ENCODE measurements at regions not wholly inside any gene's neighbourhood (a gene's known extent, or its start where the extent isn't known, plus 50 kb on each side); places are given as distances from the start of the nearest gene placed in this dataset.

DNA sequence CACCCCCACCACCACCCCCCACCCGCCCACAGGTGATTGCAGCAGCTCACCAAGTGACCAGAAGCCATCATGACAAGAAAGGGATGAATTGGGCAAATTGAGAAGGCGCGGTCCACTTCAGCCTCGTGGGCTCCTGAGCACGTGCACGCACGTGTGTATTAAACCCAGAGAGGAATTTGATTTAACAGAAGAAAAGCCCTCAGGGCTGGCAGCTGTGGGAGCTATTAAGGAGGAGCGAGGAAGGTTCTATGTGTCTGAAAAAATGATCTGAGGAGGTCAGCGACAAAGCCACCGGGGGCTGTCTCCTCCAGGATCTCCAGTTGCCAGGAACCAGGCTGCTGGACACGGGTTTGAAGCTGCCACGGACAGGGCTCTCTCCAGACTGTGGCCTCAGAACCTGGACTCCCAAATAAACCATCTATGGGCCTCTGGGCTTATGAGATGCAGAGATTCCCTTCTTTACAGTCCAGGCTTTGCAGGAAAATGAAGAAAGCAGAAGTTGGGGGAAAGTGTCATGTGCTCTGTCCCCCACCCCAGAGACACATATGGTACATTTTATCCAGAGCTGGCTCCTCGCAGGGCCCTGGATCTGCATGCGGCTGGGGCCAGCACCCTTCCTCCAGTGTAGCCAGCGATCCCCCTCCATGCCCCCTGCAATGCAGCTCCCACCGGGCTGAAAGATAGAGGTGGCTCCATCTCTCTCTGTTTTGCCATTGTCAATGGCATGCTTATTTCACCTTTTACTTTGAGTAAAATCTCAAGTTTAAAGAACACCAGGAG lies 219.7 kb upstream of the RPL38 start:
- Histone ChIP-seq H3K27me3 (replicated peaks; ENCODE audit: control insufficient read depth, insufficient read depth, low read length, poor library complexity, severe bottlenecking) (no peaks in the 10 kb centered on the region), H3K27ac (ENCODE audit: insufficient read depth, low read length, poor library complexity, severe bottlenecking) (no peak overlapping the region), H3K4me3 (ENCODE audit: insufficient read depth, low read depth, low read length, poor library complexity, severe bottlenecking) (no peak overlapping the region), H3K36me3 (ENCODE audit: control insufficient read depth, insufficient read depth, low read length) (no peaks in the 10 kb centered on the region), H3K4me1 (ENCODE audit: control insufficient read depth, insufficient read depth, low read length, poor library complexity, severe bottlenecking) (no peaks in the 10 kb centered on the region), H3K9me3 (ENCODE audit: control insufficient read depth, low read length) (no peaks in the 10 kb centered on the region)
- DNase-seq = no peak

DNA sequence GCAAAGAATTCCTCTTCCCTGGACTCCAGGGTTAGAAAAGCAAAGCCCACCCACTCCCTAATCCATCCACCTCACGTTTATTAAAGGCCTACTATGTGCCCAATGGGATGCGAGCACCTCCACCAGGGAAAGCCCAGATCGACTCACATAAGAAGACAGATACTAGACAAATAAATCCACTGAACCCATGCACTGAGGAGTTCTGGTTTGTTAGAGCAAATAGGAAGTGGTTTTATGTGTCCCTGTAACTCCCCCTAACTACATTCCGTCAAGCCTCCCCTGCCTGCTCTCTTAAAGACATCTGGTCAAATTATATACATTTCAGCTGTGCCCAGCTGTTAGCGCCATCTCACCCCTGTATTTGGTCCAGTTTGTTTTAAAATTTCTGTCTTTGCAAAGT lies 218.5 kb upstream of the RPL38 start:
- Histone ChIP-seq H3K36me3 (ENCODE audit: control insufficient read depth, insufficient read depth, low read length) (no peaks in the 10 kb centered on the region), H3K4me1 (ENCODE audit: control insufficient read depth, insufficient read depth, low read length, poor library complexity, severe bottlenecking) (no peaks in the 10 kb centered on the region), H3K27ac (ENCODE audit: insufficient read depth, low read length, poor library complexity, severe bottlenecking) (no peak overlapping the region), H3K4me3 (ENCODE audit: insufficient read depth, low read depth, low read length, poor library complexity, severe bottlenecking) (no peak overlapping the region), H3K9me3 (ENCODE audit: control insufficient read depth, low read length) (no peaks in the 10 kb centered on the region), H3K27me3 (replicated peaks; ENCODE audit: control insufficient read depth, insufficient read depth, low read length, poor library complexity, severe bottlenecking) (no peaks in the 10 kb centered on the region)
- DNase-seq = no peak

DNA sequence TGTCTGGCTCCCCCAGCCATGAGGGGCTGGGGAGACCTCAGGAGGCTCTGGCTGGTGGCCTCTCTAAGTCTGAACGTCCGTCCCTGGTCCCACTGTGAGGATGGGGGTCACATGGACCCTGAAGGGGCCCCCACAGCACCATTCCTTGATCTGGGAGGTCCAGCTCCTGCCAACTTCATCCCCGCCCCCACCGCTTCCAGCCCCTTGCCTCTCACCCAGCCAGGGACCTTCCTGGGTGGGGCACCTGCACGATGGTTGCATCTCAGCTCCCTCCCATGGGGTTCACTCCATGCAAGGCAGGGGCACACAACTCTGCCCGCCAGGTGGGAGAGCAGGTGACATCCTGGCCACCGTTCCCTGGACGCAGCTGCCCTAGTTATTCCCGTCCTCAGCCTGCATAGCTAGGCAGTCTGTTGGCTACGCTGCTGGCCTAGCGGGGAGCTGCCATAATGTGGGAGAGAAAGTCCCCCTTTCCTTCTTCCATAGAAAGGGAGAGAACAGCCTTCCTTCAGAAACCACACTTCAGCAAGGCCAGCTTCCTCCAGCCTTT lies 217.9 kb upstream of the RPL38 start:
- no peak overlapping the region for H3K27ac ChIP-seq (ENCODE audit: insufficient read depth, low read length, poor library complexity, severe bottlenecking)
- no peaks in the 10 kb centered on the region for H3K9me3 ChIP-seq (ENCODE audit: control insufficient read depth, low read length)
- H3K36me3 ChIP-seq (ENCODE audit: control insufficient read depth, insufficient read depth, low read length) = no peaks in the 10 kb centered on the region
- no peak for DNase-seq
- H3K4me1 ChIP-seq (ENCODE audit: control insufficient read depth, insufficient read depth, low read length, poor library complexity, severe bottlenecking) = no peaks in the 10 kb centered on the region
- no peaks in the 10 kb centered on the region for H3K27me3 ChIP-seq (replicated peaks; ENCODE audit: control insufficient read depth, insufficient read depth, low read length, poor library complexity, severe bottlenecking)
- no peak overlapping the region for H3K4me3 ChIP-seq (ENCODE audit: insufficient read depth, low read depth, low read length, poor library complexity, severe bottlenecking)

DNA sequence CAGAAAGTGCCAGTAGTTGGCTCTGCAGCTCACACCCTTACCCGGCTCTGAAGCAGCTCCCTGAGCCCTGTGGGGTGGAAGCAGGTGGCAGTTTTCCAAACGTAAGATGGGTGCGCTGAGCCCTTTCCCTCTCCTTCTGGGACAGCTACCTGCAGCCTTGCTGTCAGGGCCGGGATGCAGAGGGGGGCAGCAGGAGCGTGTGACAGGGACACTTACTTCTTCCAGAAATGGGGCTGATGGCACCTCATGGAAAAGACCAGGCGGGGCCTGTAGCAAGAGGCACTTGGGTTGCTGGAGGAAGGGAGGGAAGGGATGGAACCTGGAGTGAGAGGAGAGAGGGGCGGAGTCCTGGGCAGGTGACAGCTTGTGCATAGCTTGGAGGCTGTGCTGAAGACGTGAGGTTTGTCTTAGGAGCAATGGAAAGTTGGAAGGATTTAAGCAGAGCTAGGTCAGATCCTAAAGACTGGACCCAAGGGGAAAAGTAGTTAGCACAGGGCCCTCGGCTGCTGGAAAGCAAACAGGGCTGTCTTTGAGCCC lies 216.8 kb upstream of the RPL38 start:
- no peaks in the 10 kb centered on the region for H3K4me1 ChIP-seq (ENCODE audit: control insufficient read depth, insufficient read depth, low read length, poor library complexity, severe bottlenecking)
- H3K27me3 ChIP-seq (replicated peaks; ENCODE audit: control insufficient read depth, insufficient read depth, low read length, poor library complexity, severe bottlenecking) = no peaks in the 10 kb centered on the region

DNA sequence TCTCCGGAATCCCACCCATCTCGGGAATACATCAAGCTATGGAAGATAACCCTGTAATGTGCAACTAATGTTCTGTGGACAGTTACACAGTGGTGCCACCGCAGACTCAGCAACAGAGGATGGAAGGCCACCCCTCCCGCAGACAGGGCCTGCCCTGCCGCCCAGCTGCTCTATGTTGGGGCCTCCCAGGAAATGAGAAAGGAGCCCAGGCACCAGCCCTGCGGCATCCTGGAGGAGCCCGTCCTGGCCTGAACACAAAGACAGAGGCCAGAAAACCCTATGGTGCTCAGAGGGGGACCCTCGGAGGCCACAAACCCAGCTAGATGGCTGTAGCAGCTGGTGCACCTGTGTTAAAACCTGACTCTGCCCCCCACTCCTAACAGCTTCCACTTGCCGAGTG lies 216.1 kb upstream of the RPL38 start:
- DNase-seq = no peak
- no peaks in the 10 kb centered on the region for H3K9me3 ChIP-seq (ENCODE audit: control insufficient read depth, low read length)
- H3K36me3 ChIP-seq (ENCODE audit: control insufficient read depth, insufficient read depth, low read length) = no peaks in the 10 kb centered on the region
- no peaks in the 10 kb centered on the region for H3K4me1 ChIP-seq (ENCODE audit: control insufficient read depth, insufficient read depth, low read length, poor library complexity, severe bottlenecking)
- no peak overlapping the region for H3K4me3 ChIP-seq (ENCODE audit: insufficient read depth, low read depth, low read length, poor library complexity, severe bottlenecking)
- no peak overlapping the region for H3K27ac ChIP-seq (ENCODE audit: insufficient read depth, low read length, poor library complexity, severe bottlenecking)
- no peaks in the 10 kb centered on the region for H3K27me3 ChIP-seq (replicated peaks; ENCODE audit: control insufficient read depth, insufficient read depth, low read length, poor library complexity, severe bottlenecking)

More for the DNA sequence above, 216.8 kb upstream of the RPL38 start:
- Histone ChIP-seq H3K36me3 (ENCODE audit: control insufficient read depth, insufficient read depth, low read length) (no peaks in the 10 kb centered on the region), H3K4me3 (ENCODE audit: insufficient read depth, low read depth, low read length, poor library complexity, severe bottlenecking) (no peak overlapping the region), H3K27ac (ENCODE audit: insufficient read depth, low read length, poor library complexity, severe bottlenecking) (no peak overlapping the region), H3K9me3 (ENCODE audit: control insufficient read depth, low read length) (no peaks in the 10 kb centered on the region)
- DNase-seq = no peak

DNA sequence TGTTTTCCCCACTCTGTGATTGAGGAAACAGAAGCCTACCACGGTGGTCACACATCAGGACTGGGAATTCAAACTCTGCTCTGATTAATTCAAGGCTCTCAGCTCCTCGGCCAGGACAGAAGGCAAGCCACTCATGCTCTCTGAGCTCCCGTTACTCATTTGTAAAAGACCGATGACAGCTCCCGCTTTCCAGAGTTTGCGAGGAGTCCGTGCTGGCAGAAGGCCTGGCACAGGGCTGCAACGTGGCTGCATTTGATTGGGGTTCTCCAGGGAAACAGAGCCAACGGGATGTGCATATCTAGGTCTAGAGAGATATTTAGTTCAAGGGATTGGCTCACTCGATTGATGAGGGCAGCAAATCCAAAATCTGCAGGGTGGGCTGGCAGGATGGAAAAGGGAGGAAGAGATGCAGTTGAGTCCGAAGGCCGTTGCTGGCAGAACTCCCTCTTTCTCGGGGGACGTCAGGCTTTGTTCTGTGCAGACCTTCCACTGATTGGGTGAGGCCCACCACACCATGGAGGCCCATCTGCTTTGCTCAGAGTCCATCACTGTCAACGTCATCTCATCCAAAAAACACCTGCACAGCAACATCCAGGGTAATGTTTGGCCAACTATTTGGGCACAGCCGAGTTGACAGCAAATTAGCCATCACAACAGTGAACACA lies 215.5 kb upstream of the RPL38 start:
- no peaks in the 10 kb centered on the region for H3K27me3 ChIP-seq (replicated peaks; ENCODE audit: control insufficient read depth, insufficient read depth, low read length, poor library complexity, severe bottlenecking)
- no peak overlapping the region for H3K4me3 ChIP-seq (ENCODE audit: insufficient read depth, low read depth, low read length, poor library complexity, severe bottlenecking)
- H3K9me3 ChIP-seq (ENCODE audit: control insufficient read depth, low read length) = no peaks in the 10 kb centered on the region
- no peak overlapping the region for H3K27ac ChIP-seq (ENCODE audit: insufficient read depth, low read length, poor library complexity, severe bottlenecking)
- no peaks in the 10 kb centered on the region for H3K4me1 ChIP-seq (ENCODE audit: control insufficient read depth, insufficient read depth, low read length, poor library complexity, severe bottlenecking)
- no peak for DNase-seq
- no peaks in the 10 kb centered on the region for H3K36me3 ChIP-seq (ENCODE audit: control insufficient read depth, insufficient read depth, low read length)

DNA sequence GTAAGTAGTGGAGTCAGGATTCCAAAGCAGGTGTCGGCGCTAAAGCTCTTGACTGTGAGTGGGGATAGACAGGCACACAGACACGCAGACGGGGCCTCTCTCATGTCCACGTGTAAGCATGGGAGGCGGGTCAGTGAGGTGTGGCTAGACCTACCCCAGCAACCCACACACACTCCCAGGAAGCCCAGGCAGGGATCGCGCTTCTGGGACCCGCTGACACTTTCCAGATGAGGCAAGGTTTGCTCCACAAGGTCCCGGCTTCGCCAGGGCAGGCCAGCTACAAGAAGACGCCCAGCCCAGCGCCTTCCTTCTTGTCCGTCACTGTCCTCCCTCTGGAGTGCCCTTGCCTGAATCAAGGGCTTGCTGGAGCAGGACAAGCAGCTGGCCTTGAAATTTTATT lies 213.8 kb upstream of the RPL38 start:
- no peaks in the 10 kb centered on the region for H3K4me1 ChIP-seq (ENCODE audit: control insufficient read depth, insufficient read depth, low read length, poor library complexity, severe bottlenecking)
- no peaks in the 10 kb centered on the region for H3K9me3 ChIP-seq (ENCODE audit: control insufficient read depth, low read length)
- H3K4me3 ChIP-seq (ENCODE audit: insufficient read depth, low read depth, low read length, poor library complexity, severe bottlenecking) = no peak overlapping the region
- DNase-seq = no peak
- H3K36me3 ChIP-seq (ENCODE audit: control insufficient read depth, insufficient read depth, low read length) = no peaks in the 10 kb centered on the region
- no peaks in the 10 kb centered on the region for H3K27me3 ChIP-seq (replicated peaks; ENCODE audit: control insufficient read depth, insufficient read depth, low read length, poor library complexity, severe bottlenecking)
- no peak overlapping the region for H3K27ac ChIP-seq (ENCODE audit: insufficient read depth, low read length, poor library complexity, severe bottlenecking)

DNA sequence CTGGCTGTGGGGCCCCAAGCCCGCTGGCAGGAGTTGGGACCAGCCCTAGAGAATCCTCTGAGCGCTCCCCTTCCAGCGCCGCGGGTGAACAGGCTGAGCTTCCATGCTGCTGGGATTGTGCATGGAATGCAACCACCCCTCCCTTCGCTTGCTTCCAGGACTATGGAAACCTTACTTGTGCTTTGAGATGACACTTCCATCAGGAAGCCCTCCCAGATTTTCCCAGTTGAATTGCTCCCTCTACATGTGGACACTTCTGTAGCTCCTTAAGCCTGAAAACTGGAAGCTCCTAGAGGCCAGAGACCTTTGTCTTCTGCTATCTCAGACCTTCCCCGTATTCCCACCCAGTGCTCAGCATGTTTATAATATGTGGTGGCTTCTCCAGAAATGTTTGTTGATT lies 213.2 kb upstream of the RPL38 start:
- Histone ChIP-seq H3K27ac (ENCODE audit: insufficient read depth, low read length, poor library complexity, severe bottlenecking) (no peak overlapping the region), H3K27me3 (replicated peaks; ENCODE audit: control insufficient read depth, insufficient read depth, low read length, poor library complexity, severe bottlenecking) (no peaks in the 10 kb centered on the region), H3K36me3 (ENCODE audit: control insufficient read depth, insufficient read depth, low read length) (no peaks in the 10 kb centered on the region), H3K9me3 (ENCODE audit: control insufficient read depth, low read length) (no peaks in the 10 kb centered on the region), H3K4me1 (ENCODE audit: control insufficient read depth, insufficient read depth, low read length, poor library complexity, severe bottlenecking) (no peaks in the 10 kb centered on the region), H3K4me3 (ENCODE audit: insufficient read depth, low read depth, low read length, poor library complexity, severe bottlenecking) (no peak overlapping the region)
- no peak for DNase-seq

DNA sequence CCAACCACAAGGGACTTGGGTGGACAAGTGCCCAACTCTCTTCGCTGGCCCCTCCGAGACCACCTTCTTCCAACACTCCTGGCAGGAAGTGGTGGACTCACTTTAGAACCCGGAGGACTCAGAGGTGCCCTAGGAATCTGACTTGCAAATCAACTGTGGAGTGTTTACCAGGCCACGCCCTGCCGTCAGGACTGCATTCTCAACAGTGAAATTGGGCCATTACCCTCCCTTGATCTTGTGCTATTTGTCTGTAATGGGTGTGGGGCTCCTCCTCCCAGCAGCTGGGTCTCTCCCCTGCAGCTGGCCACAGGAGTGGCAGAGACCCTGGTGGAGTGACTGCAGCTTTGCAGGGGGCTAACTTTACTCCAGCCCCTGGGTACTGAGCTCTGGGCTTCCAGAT lies 212.2 kb upstream of the RPL38 start:
- no peak for DNase-seq
- H3K4me1 ChIP-seq (ENCODE audit: control insufficient read depth, insufficient read depth, low read length, poor library complexity, severe bottlenecking) = no peaks in the 10 kb centered on the region
- H3K27ac ChIP-seq (ENCODE audit: insufficient read depth, low read length, poor library complexity, severe bottlenecking) = no peak overlapping the region
- no peaks in the 10 kb centered on the region for H3K27me3 ChIP-seq (replicated peaks; ENCODE audit: control insufficient read depth, insufficient read depth, low read length, poor library complexity, severe bottlenecking)
- H3K9me3 ChIP-seq (ENCODE audit: control insufficient read depth, low read length) = no peaks in the 10 kb centered on the region
- no peaks in the 10 kb centered on the region for H3K36me3 ChIP-seq (ENCODE audit: control insufficient read depth, insufficient read depth, low read length)
- H3K4me3 ChIP-seq (ENCODE audit: insufficient read depth, low read depth, low read length, poor library complexity, severe bottlenecking) = no peak overlapping the region

DNA sequence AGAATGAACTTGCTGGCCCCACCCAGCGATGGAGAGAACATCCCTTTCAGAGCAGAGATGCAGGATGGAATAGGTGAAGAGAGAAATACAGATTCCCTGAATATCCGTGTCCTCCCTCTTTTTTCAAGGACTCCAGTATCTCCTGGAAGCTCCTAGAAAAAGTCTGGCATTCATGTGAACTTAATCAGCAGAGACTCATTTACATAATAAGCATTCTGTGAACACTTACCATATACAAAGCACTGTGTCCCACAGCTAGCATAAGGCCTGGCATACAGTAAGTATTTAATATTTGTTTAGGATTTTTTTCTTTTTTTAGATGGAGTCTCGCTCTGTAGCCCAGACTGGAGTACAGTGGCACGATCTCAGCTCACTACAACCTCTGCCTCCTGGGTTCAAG lies 208.5 kb upstream of the RPL38 start:
- H3K4me1 ChIP-seq (ENCODE audit: control insufficient read depth, insufficient read depth, low read length, poor library complexity, severe bottlenecking) = no peaks in the 10 kb centered on the region
- H3K27ac ChIP-seq (ENCODE audit: insufficient read depth, low read length, poor library complexity, severe bottlenecking) = no peak overlapping the region
- DNase-seq = no peak
- H3K4me3 ChIP-seq (ENCODE audit: insufficient read depth, low read depth, low read length, poor library complexity, severe bottlenecking) = no peak overlapping the region
- no peaks in the 10 kb centered on the region for H3K9me3 ChIP-seq (ENCODE audit: control insufficient read depth, low read length)
- H3K36me3 ChIP-seq (ENCODE audit: control insufficient read depth, insufficient read depth, low read length) = no peaks in the 10 kb centered on the region
- H3K27me3 ChIP-seq (replicated peaks; ENCODE audit: control insufficient read depth, insufficient read depth, low read length, poor library complexity, severe bottlenecking) = no peaks in the 10 kb centered on the region
